ENCODE measurements at regions not wholly inside any gene's neighbourhood (a gene's known extent, or its start where the extent isn't known, plus 50 kb on each side); places are given as distances from the start of the nearest gene placed in this dataset.
A peak's percentile ranks its signal among the peaks of the same experiment; 100 is the strongest.

DNA sequence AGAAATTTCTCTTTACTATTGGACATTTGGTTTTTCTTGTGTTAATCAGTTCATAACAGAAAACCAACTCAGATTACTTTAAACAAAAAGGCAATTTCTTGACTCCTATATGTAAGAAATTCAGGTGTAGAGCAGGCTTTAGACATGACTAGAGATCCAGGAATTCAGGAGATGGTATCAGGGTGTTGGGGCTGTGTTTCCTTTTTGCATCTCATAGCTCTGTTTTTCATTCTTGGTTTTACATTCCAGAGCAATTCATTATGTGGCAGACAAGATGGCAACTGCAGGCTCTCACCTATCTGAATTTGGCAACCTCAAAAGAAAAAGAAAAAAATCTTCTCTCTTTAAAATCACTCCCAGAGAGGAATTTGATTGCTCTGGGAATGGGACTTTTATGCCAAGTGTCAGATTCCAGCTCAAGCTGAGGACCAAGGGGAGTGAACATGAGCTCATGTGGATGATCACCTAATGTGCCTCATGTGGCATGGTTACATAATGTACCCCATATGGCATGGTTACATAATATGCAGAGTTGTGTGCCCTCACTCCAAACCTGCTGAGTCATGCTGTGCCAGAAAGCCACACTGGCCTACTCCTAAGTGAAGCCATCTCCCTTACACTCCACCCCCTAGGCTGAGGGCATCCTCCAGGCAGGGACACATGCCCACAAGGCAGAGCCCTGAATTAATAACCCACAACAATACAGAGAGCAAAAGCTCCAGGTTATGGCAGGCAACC is 282.7 kb downstream of the MBD2 start:
- Histone ChIP-seq H3K27ac (no peak overlapping the region), H3K36me3 (no peaks in the 10 kb centered on the region), H3K9me3 (no peaks in the 10 kb centered on the region), H3K4me3 (no peak overlapping the region), H3K27me3 (no peaks in the 10 kb centered on the region), H3K4me1 (no peaks in the 10 kb centered on the region)
- intact Hi-C loops (cut with DNase I): no loop called here
- no peak for TF ChIP-seq POLR2A (IDR thresholded peaks at IDR 0.05)
- no peak for TF ChIP-seq CTCF (IDR thresholded peaks at IDR 0.05)
- DNase-seq: no peak
- peak in 1 of 4 donors; percentile 21 for ATAC-seq

DNA sequence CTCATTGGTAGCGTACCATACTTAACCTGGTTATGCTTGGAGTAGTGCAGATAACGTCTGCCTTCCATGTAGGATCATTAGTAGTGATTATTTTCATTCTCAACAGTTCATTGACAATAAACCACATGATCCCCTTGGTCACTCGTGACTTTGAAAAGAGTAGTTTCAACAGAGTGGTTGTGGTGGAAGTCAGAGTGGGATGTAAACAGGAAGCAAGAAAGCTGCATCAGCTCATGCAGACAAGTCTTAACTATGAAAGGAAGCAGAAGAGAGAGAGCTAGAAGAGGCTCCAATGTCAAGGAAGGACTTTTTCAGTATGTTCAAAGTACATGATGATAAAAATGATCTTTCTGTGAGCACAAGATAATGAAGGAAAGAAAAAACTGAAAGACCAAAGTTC is 287.4 kb downstream of the MBD2 start:
- H3K9me3 ChIP-seq: no peaks in the 10 kb centered on the region
- no peaks in the 10 kb centered on the region for H3K36me3 ChIP-seq
- TF ChIP-seq CTCF (IDR thresholded peaks at IDR 0.05): no peak
- TF ChIP-seq POLR2A (IDR thresholded peaks at IDR 0.05): no peak
- no peaks in the 10 kb centered on the region for H3K27me3 ChIP-seq
- H3K4me1 ChIP-seq: no peaks in the 10 kb centered on the region
- H3K4me3 ChIP-seq: no peak overlapping the region
- ATAC-seq: no peak
- intact Hi-C loops (cut with DNase I): no loop called here
- 29% methylated on average over 3 of the region's 3 CpGs for WGBS (ENCODE audit: insufficient coverage, low coverage, low lambda C conversion rate, missing lambda C conversion rate)
- no peak for DNase-seq
- H3K27ac ChIP-seq: no peak overlapping the region

GRCh38 chr18:53935803-53936202 is 288.7 kb downstream of the MBD2 start:
- ATAC-seq (no peak), DNase-seq (no peak)
- Histone ChIP-seq H3K27me3 (no peaks in the 10 kb centered on the region), H3K27ac (no peak overlapping the region), H3K9me3 (no peaks in the 10 kb centered on the region), H3K4me3 (no peak overlapping the region), H3K4me1 (no peaks in the 10 kb centered on the region), H3K36me3 (no peaks in the 10 kb centered on the region)
- WGBS (ENCODE audit: insufficient coverage, low coverage, low lambda C conversion rate, missing lambda C conversion rate): 11% methylated on average over 2 of the region's 2 CpGs
- intact Hi-C loops (cut with DNase I): no loop called here
- TF ChIP-seq CTCF (IDR thresholded peaks at IDR 0.05) (no peak), POLR2A (IDR thresholded peaks at IDR 0.05) (no peak)

GRCh38 chr18:53935399-53935798 is 289.1 kb downstream of the MBD2 start:
- Histone ChIP-seq H3K4me3 (no peak overlapping the region), H3K27me3 (no peaks in the 10 kb centered on the region), H3K36me3 (no peaks in the 10 kb centered on the region), H3K9me3 (no peaks in the 10 kb centered on the region), H3K4me1 (no peaks in the 10 kb centered on the region), H3K27ac (no peak overlapping the region)
- DNase-seq (no peak), ATAC-seq (no peak)
- intact Hi-C loops (cut with DNase I): no loop called here
- TF ChIP-seq POLR2A (IDR thresholded peaks at IDR 0.05) (no peak), CTCF (IDR thresholded peaks at IDR 0.05) (no peak)
- 39% methylated on average over 2 of the region's 2 CpGs for WGBS (ENCODE audit: insufficient coverage, low coverage, low lambda C conversion rate, missing lambda C conversion rate)
